Stimulated activated naive CD4-positive, alpha-beta T cell treated with Interleukin-2 at 50 U/mL for 16 hours (primary cell): ENCODE measurements at regions not wholly inside any gene's neighbourhood (a gene's known extent, or its start where the extent isn't known, plus 50 kb on each side); places are given as distances from the start of the nearest gene placed in this dataset.
"Not testable (repeated sequence)": the region's sequence is repeated elsewhere in the genome, so short reads cannot be mapped to it uniquely, and the experiment has no call there.

Source experiments
- DNase-seq: peaks from one replicate; lab custom pipeline; 2025; lab: John Stamatoyannopoulos, UW

GRCh38 chr3:177394231-177395024 is 197.1 kb upstream of the TBL1XR1 start:
- not testable (repeated sequence) for DNase-seq

GRCh38 chr3:177396733-177397132 is 199.5 kb upstream of the TBL1XR1 start:
- DNase-seq: no peak

GRCh38 chr3:177401375-177401774 is 204.1 kb upstream of the TBL1XR1 start:
- no peak for DNase-seq

- DNase-seq: no peak
These were observed 205.3 kb upstream of the TBL1XR1 start for GRCh38 chr3:177402533-177402932.

GRCh38 chr3:177405191-177405672 is 207.9 kb upstream of the TBL1XR1 start:
- no peak for DNase-seq

- no peak for DNase-seq
These were observed 213.4 kb upstream of the TBL1XR1 start for GRCh38 chr3:177410730-177411129.

- no peak for DNase-seq
These were observed 213.9 kb upstream of the TBL1XR1 start for GRCh38 chr3:177411201-177411600.

- not testable (repeated sequence) for DNase-seq
These were observed 215.4 kb upstream of the TBL1XR1 start for GRCh38 chr3:177412677-177413170.

GRCh38 chr3:177414093-177414492 is 216.8 kb upstream of the TBL1XR1 start:
- no peak for DNase-seq

- no peak for DNase-seq
These were observed 221.5 kb upstream of the TBL1XR1 start for GRCh38 chr3:177418787-177419186.

- DNase-seq: no peak
These were observed 222.8 kb upstream of the TBL1XR1 start for GRCh38 chr3:177419904-177420601.

GRCh38 chr3:177420651-177421480 is 223.6 kb upstream of the TBL1XR1 start:
- no peak for DNase-seq

GRCh38 chr3:177421481-177421785 is 224.2 kb upstream of the TBL1XR1 start:
- no peak for DNase-seq

GRCh38 chr3:177424521-177424920 is 227.2 kb upstream of the TBL1XR1 start:
- no peak for DNase-seq

GRCh38 chr3:177425042-177425441 is 227.8 kb upstream of the TBL1XR1 start:
- DNase-seq: no peak

- DNase-seq: no peak
These were observed 229.0 kb upstream of the TBL1XR1 start for GRCh38 chr3:177426106-177426877.

- DNase-seq: peak; percentile 62
These were observed 229.7 kb upstream of the TBL1XR1 start for GRCh38 chr3:177426878-177427495.

GRCh38 chr3:177427540-177427939 is 230.3 kb upstream of the TBL1XR1 start:
- DNase-seq: no peak

- DNase-seq: no peak
These were observed 231.8 kb upstream of the TBL1XR1 start for GRCh38 chr3:177429079-177429478.

GRCh38 chr3:177429771-177430170 is 232.5 kb upstream of the TBL1XR1 start:
- no peak for DNase-seq

GRCh38 chr3:177430653-177431052 is 233.4 kb upstream of the TBL1XR1 start:
- no peak for DNase-seq
